ENCODE measurements at regions not wholly inside any gene's neighbourhood (a gene's known extent, or its start where the extent isn't known, plus 50 kb on each side); places are given as distances from the start of the nearest gene placed in this dataset.

DNA sequence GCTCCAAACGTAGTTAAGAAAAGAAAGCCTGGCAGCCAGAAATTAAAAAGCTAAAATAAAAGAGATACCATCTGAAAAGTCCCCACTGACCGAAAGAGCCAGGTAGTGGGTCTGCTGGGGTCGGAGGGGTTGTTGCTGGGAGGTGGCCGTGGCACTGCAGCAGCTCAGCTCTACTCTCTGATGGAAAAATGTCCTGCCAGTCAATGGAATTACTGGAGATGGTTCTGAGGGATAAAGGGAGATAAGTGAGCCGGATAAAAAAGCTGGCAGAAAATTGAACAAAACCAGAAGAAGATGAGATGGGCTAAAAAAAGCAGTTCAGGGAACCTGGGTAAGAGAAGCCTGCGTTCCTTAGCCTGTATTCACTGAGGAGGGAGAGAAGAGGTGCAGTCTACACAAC is 202.8 kb downstream of the SREK1 start:
- H3K36me3 ChIP-seq (ENCODE audit: insufficient read depth, low read length), result no peaks in the 10 kb centered on the region
- no peaks in the 10 kb centered on the region for H4K20me1 ChIP-seq (ENCODE audit: insufficient read depth, low read length)
- H2AFZ ChIP-seq (ENCODE audit: low read length), result no peak overlapping the region
- H3K4me3 ChIP-seq (ENCODE audit: low read depth, low read length, poor library complexity, severe bottlenecking), result no peak overlapping the region
- no peak overlapping the region for H3K4me2 ChIP-seq (ENCODE audit: low read length)
- no peaks in the 10 kb centered on the region for H3K4me1 ChIP-seq (ENCODE audit: insufficient read depth, low read length, severe bottlenecking)
- no peaks in the 10 kb centered on the region for H3K79me2 ChIP-seq (ENCODE audit: insufficient read depth, low read length)
- H3K9ac ChIP-seq (ENCODE audit: low read length), result no peak overlapping the region
- H3K9me3 ChIP-seq (ENCODE audit: low read length), result no peaks in the 10 kb centered on the region
- TF ChIP-seq EZH2 (IDR thresholded peaks at IDR 0.05; ENCODE audit: borderline replicate concordance, low read length) (no peak), CTCF (IDR thresholded peaks at IDR 0.05; ENCODE audit: low read length) (no peak)
- no peaks in the 10 kb centered on the region for H3K27me3 ChIP-seq (ENCODE audit: insufficient read depth, low read length)
- H3K9me2 ChIP-seq (ENCODE audit: low read depth, low read length), result no peaks in the 10 kb centered on the region
- no peak overlapping the region for H3K27ac ChIP-seq (ENCODE audit: low read depth, low read length, poor library complexity, severe bottlenecking)
- H3F3A ChIP-seq (ENCODE audit: insufficient read depth, low read length), result no peaks in the 10 kb centered on the region

GRCh38 chr5:66348387-66349125 is 204.5 kb downstream of the SREK1 start:
- no peaks in the 10 kb centered on the region for H3K9me3 ChIP-seq (ENCODE audit: low read length)
- H4K20me1 ChIP-seq (ENCODE audit: insufficient read depth, low read length), result no peaks in the 10 kb centered on the region
- no peaks in the 10 kb centered on the region for H3F3A ChIP-seq (ENCODE audit: insufficient read depth, low read length)
- H3K4me3 ChIP-seq (ENCODE audit: low read depth, low read length, poor library complexity, severe bottlenecking), result no peak overlapping the region
- no peaks in the 10 kb centered on the region for H3K79me2 ChIP-seq (ENCODE audit: insufficient read depth, low read length)
- H2AFZ ChIP-seq (ENCODE audit: low read length), result no peak overlapping the region
- H3K9me2 ChIP-seq (ENCODE audit: low read depth, low read length), result no peaks in the 10 kb centered on the region
- no peaks in the 10 kb centered on the region for H3K27me3 ChIP-seq (ENCODE audit: insufficient read depth, low read length)
- no peaks in the 10 kb centered on the region for H3K4me1 ChIP-seq (ENCODE audit: insufficient read depth, low read length, severe bottlenecking)
- H3K27ac ChIP-seq (ENCODE audit: low read depth, low read length, poor library complexity, severe bottlenecking), result no peak overlapping the region
- H3K4me2 ChIP-seq (ENCODE audit: low read length), result no peak overlapping the region
- H3K36me3 ChIP-seq (ENCODE audit: insufficient read depth, low read length), result no peaks in the 10 kb centered on the region
- H3K9ac ChIP-seq (ENCODE audit: low read length), result no peak overlapping the region
- TF ChIP-seq EZH2 (IDR thresholded peaks at IDR 0.05; ENCODE audit: borderline replicate concordance, low read length), result no peak
- TF ChIP-seq CTCF (IDR thresholded peaks at IDR 0.05; ENCODE audit: low read length), result no peak

- no peak overlapping the region for H3K9ac ChIP-seq (ENCODE audit: low read length)
- no peaks in the 10 kb centered on the region for H3F3A ChIP-seq (ENCODE audit: insufficient read depth, low read length)
- no peaks in the 10 kb centered on the region for H3K4me1 ChIP-seq (ENCODE audit: insufficient read depth, low read length, severe bottlenecking)
- H3K27ac ChIP-seq (ENCODE audit: low read depth, low read length, poor library complexity, severe bottlenecking), result no peak overlapping the region
- no peaks in the 10 kb centered on the region for H3K79me2 ChIP-seq (ENCODE audit: insufficient read depth, low read length)
- H3K36me3 ChIP-seq (ENCODE audit: insufficient read depth, low read length), result no peaks in the 10 kb centered on the region
- H2AFZ ChIP-seq (ENCODE audit: low read length), result no peak overlapping the region
- H4K20me1 ChIP-seq (ENCODE audit: insufficient read depth, low read length), result no peaks in the 10 kb centered on the region
- H3K9me2 ChIP-seq (ENCODE audit: low read depth, low read length), result no peaks in the 10 kb centered on the region
- H3K27me3 ChIP-seq (ENCODE audit: insufficient read depth, low read length), result no peaks in the 10 kb centered on the region
- no peak overlapping the region for H3K4me2 ChIP-seq (ENCODE audit: low read length)
- no peaks in the 10 kb centered on the region for H3K9me3 ChIP-seq (ENCODE audit: low read length)
- H3K4me3 ChIP-seq (ENCODE audit: low read depth, low read length, poor library complexity, severe bottlenecking), result no peak overlapping the region
- TF ChIP-seq EZH2 (IDR thresholded peaks at IDR 0.05; ENCODE audit: borderline replicate concordance, low read length), result no peak
- TF ChIP-seq CTCF (IDR thresholded peaks at IDR 0.05; ENCODE audit: low read length), result no peak
These were observed 207.7 kb downstream of the SREK1 start for GRCh38 chr5:66351813-66352212.
